ENCODE measurements at regions not wholly inside any gene's neighbourhood (a gene's known extent, or its start where the extent isn't known, plus 50 kb on each side); places are given as distances from the start of the nearest gene placed in this dataset.

GRCh38 chr2:187228986-187229385 lies 219.1 kb downstream of the CALCRL start:
- no peaks in the 10 kb centered on the region for H3K9me3 Mint-ChIP-seq

GRCh38 chr2:187224989-187225388 lies 223.1 kb downstream of the CALCRL start:
- DNase-seq, result no peak
- intact Hi-C loops (cut with micrococcal nuclease), result no loop called here
- Mint-ChIP-seq H3K27me3 (ENCODE audit: low read depth) (no peaks in the 10 kb centered on the region), H3K9me3 (peaks cover 4% of the 10 kb centered on the region), H3K36me3 (ENCODE audit: low read depth) (no peaks in the 10 kb centered on the region), H3K4me3 (no peak overlapping the region), H3K27ac (no peak overlapping the region), H3K4me1 (ENCODE audit: low read depth) (no peaks in the 10 kb centered on the region)
- CTCF ChIA-PET, result no interaction called here

More at GRCh38 chr2:187228986-187229385, 219.1 kb downstream of the CALCRL start:
- H3K4me1 Mint-ChIP-seq (ENCODE audit: low read depth), result no peaks in the 10 kb centered on the region
- intact Hi-C loops (cut with micrococcal nuclease), result no loop called here
- H3K4me3 Mint-ChIP-seq, result no peak overlapping the region
- H3K27ac Mint-ChIP-seq, result no peak overlapping the region
- no peak for DNase-seq
- no peaks in the 10 kb centered on the region for H3K27me3 Mint-ChIP-seq (ENCODE audit: low read depth)
- CTCF ChIA-PET, result no interaction called here
- no peaks in the 10 kb centered on the region for H3K36me3 Mint-ChIP-seq (ENCODE audit: low read depth)

GRCh38 chr2:187220071-187220470 lies 228.0 kb downstream of the CALCRL start:
- H3K9me3 Mint-ChIP-seq, result peaks cover 4% of the 10 kb centered on the region
- no peaks in the 10 kb centered on the region for H3K4me1 Mint-ChIP-seq (ENCODE audit: low read depth)
- no peak overlapping the region for H3K27ac Mint-ChIP-seq
- no peaks in the 10 kb centered on the region for H3K36me3 Mint-ChIP-seq (ENCODE audit: low read depth)
- H3K27me3 Mint-ChIP-seq (ENCODE audit: low read depth), result no peaks in the 10 kb centered on the region
- DNase-seq, result no peak
- CTCF ChIA-PET, result no interaction called here
- H3K4me3 Mint-ChIP-seq, result no peak overlapping the region
- intact Hi-C loops (cut with micrococcal nuclease), result no loop called here

- Mint-ChIP-seq H3K36me3 (ENCODE audit: low read depth) (no peaks in the 10 kb centered on the region), H3K9me3 (peaks cover 2% of the 10 kb centered on the region), H3K4me1 (ENCODE audit: low read depth) (no peaks in the 10 kb centered on the region), H3K4me3 (no peak overlapping the region), H3K27ac (no peak overlapping the region), H3K27me3 (ENCODE audit: low read depth) (no peaks in the 10 kb centered on the region)
- intact Hi-C loops (cut with micrococcal nuclease), result no loop called here
- CTCF ChIA-PET, result interaction anchor here (0.7 kb wide), 1 partner anchor 41 kb away, joined by 3 read pairs; no protein-coding TSS in a partner anchor
- no peak for DNase-seq
Measured at GRCh38 chr2:187215532-187216240, 232.4 kb downstream of the CALCRL start.

- no peaks in the 10 kb centered on the region for H3K36me3 Mint-ChIP-seq (ENCODE audit: low read depth)
- no peak overlapping the region for H3K27ac Mint-ChIP-seq
- H3K4me1 Mint-ChIP-seq (ENCODE audit: low read depth), result no peaks in the 10 kb centered on the region
- DNase-seq, result no peak
- CTCF ChIA-PET, result no interaction called here
- H3K27me3 Mint-ChIP-seq (ENCODE audit: low read depth), result no peaks in the 10 kb centered on the region
- intact Hi-C loops (cut with micrococcal nuclease), result no loop called here
- H3K4me3 Mint-ChIP-seq, result no peak overlapping the region
- H3K9me3 Mint-ChIP-seq, result peaks cover 2% of the 10 kb centered on the region
Measured at GRCh38 chr2:187214306-187214705, 233.7 kb downstream of the CALCRL start.

- Mint-ChIP-seq H3K4me3 (no peak overlapping the region), H3K9me3 (peaks cover 2% of the 10 kb centered on the region), H3K27ac (no peak overlapping the region), H3K27me3 (ENCODE audit: low read depth) (no peaks in the 10 kb centered on the region), H3K36me3 (ENCODE audit: low read depth) (no peaks in the 10 kb centered on the region), H3K4me1 (ENCODE audit: low read depth) (no peaks in the 10 kb centered on the region)
- CTCF ChIA-PET, result no interaction called here
- intact Hi-C loops (cut with micrococcal nuclease), result no loop called here
- no peak for DNase-seq
Measured at GRCh38 chr2:187213798-187214197, 234.3 kb downstream of the CALCRL start.

GRCh38 chr2:187210726-187211125 lies 237.3 kb downstream of the CALCRL start:
- no peaks in the 10 kb centered on the region for H3K4me1 Mint-ChIP-seq (ENCODE audit: low read depth)
- peaks cover 2% of the 10 kb centered on the region for H3K9me3 Mint-ChIP-seq
- intact Hi-C loops (cut with micrococcal nuclease), result no loop called here
- H3K27me3 Mint-ChIP-seq (ENCODE audit: low read depth), result no peaks in the 10 kb centered on the region
- CTCF ChIA-PET, result no interaction called here
- no peaks in the 10 kb centered on the region for H3K36me3 Mint-ChIP-seq (ENCODE audit: low read depth)
- no peak overlapping the region for H3K27ac Mint-ChIP-seq
- no peak overlapping the region for H3K4me3 Mint-ChIP-seq
- no peak for DNase-seq

GRCh38 chr2:187208199-187208785 lies 239.8 kb downstream of the CALCRL start:
- Mint-ChIP-seq H3K27ac (no peak overlapping the region), H3K27me3 (ENCODE audit: low read depth) (no peaks in the 10 kb centered on the region), H3K9me3 (peaks cover 2% of the 10 kb centered on the region), H3K36me3 (ENCODE audit: low read depth) (no peaks in the 10 kb centered on the region), H3K4me3 (no peak overlapping the region), H3K4me1 (ENCODE audit: low read depth) (no peaks in the 10 kb centered on the region)
- DNase-seq, result no peak
- CTCF ChIA-PET, result no interaction called here
- intact Hi-C loops (cut with micrococcal nuclease), result no loop called here

GRCh38 chr2:187207126-187207525 lies 240.9 kb downstream of the CALCRL start:
- Mint-ChIP-seq H3K27me3 (ENCODE audit: low read depth) (no peaks in the 10 kb centered on the region), H3K27ac (no peak overlapping the region), H3K9me3 (peaks cover 2% of the 10 kb centered on the region), H3K36me3 (ENCODE audit: low read depth) (no peaks in the 10 kb centered on the region), H3K4me1 (ENCODE audit: low read depth) (no peaks in the 10 kb centered on the region), H3K4me3 (no peak overlapping the region)
- no peak for DNase-seq
- CTCF ChIA-PET, result no interaction called here
- intact Hi-C loops (cut with micrococcal nuclease), result no loop called here

GRCh38 chr2:187206471-187206870 lies 241.6 kb downstream of the CALCRL start:
- no peak overlapping the region for H3K27ac Mint-ChIP-seq
- no peak for DNase-seq
- H3K9me3 Mint-ChIP-seq, result no peaks in the 10 kb centered on the region
- intact Hi-C loops (cut with micrococcal nuclease), result no loop called here
- no peaks in the 10 kb centered on the region for H3K27me3 Mint-ChIP-seq (ENCODE audit: low read depth)
- CTCF ChIA-PET, result no interaction called here
- H3K36me3 Mint-ChIP-seq (ENCODE audit: low read depth), result no peaks in the 10 kb centered on the region
- no peaks in the 10 kb centered on the region for H3K4me1 Mint-ChIP-seq (ENCODE audit: low read depth)
- H3K4me3 Mint-ChIP-seq, result no peak overlapping the region

GRCh38 chr2:187206071-187206470 lies 242.0 kb downstream of the CALCRL start:
- H3K9me3 Mint-ChIP-seq, result no peaks in the 10 kb centered on the region
- no peaks in the 10 kb centered on the region for H3K4me1 Mint-ChIP-seq (ENCODE audit: low read depth)
- no peaks in the 10 kb centered on the region for H3K27me3 Mint-ChIP-seq (ENCODE audit: low read depth)
- H3K27ac Mint-ChIP-seq, result no peak overlapping the region
- no peak for DNase-seq
- intact Hi-C loops (cut with micrococcal nuclease), result no loop called here
- no peak overlapping the region for H3K4me3 Mint-ChIP-seq
- H3K36me3 Mint-ChIP-seq (ENCODE audit: low read depth), result no peaks in the 10 kb centered on the region
- CTCF ChIA-PET, result no interaction called here

GRCh38 chr2:187198136-187198535 lies 249.9 kb downstream of the CALCRL start:
- Mint-ChIP-seq H3K27ac (no peak overlapping the region), H3K4me1 (ENCODE audit: low read depth) (no peaks in the 10 kb centered on the region), H3K4me3 (no peak overlapping the region), H3K36me3 (ENCODE audit: low read depth) (no peaks in the 10 kb centered on the region), H3K27me3 (ENCODE audit: low read depth) (no peaks in the 10 kb centered on the region), H3K9me3 (no peaks in the 10 kb centered on the region)
- intact Hi-C loops (cut with micrococcal nuclease), result no loop called here
- no peak for DNase-seq
- CTCF ChIA-PET, result no interaction called here

GRCh38 chr2:187194049-187194448 lies 254.0 kb downstream of the CALCRL start:
- Mint-ChIP-seq H3K36me3 (ENCODE audit: low read depth) (no peaks in the 10 kb centered on the region), H3K27ac (no peak overlapping the region), H3K4me1 (ENCODE audit: low read depth) (no peaks in the 10 kb centered on the region), H3K9me3 (no peaks in the 10 kb centered on the region), H3K27me3 (ENCODE audit: low read depth) (no peaks in the 10 kb centered on the region), H3K4me3 (no peak overlapping the region)
- DNase-seq, result no peak
- CTCF ChIA-PET, result no interaction called here
- intact Hi-C loops (cut with micrococcal nuclease), result no loop called here

Data from activated naive CD4-positive, alpha-beta T cell treated with anti-CD3 and anti-CD28 coated beads for 36 hours (primary cell).